Activated CD4-positive, alpha-beta T cell treated with anti-CD3 and anti-CD28 coated beads for 48 hours (primary cell): ENCODE measurements at regions not wholly inside any gene's neighbourhood (a gene's known extent, or its start where the extent isn't known, plus 50 kb on each side); places are given as distances from the start of the nearest gene placed in this dataset.

ENCODE experiments used
- DNase-seq: peaks from one replicate; pipeline ENCODE4 v3.0.0-alpha.2; 2020

DNA sequence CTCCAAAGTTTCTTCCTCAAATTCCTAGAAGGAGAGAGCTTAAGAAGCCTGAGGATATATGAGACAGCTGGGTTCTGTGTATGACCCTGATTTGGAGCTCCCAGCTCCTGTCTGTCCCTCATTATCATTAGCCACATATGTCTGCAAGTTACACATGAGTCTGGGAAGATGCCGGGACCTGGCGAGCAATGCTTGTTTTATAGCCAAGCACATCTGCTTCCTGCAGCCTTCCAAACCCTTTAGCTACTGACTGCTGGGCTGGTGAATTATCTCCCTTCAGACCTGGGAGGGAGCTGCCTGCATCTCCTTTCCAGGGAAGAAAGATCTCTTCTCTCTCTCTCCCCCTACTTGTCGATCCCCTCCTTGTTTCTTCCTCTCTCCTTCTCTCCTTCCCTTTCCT, 556.7 kb upstream of the BOD1L1 start:
- DNase-seq = no peak

DNA sequence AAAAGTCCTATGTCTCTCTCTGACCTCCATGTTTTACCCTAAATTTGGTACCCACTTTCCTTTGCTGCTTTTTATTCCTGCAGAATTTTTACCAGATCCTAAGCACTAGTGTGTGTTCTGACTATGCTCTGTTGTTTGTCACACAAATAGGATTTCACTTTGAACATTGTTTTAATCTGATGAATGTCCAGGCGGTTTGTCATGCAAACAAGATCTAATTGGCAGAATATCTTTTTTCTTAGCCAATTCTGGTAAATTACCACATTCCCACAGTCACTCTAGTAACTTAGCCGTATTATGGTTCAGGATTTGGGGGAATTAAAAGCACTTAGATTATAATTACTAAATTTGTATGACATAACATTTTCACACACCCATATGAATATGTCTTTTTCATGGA, 557.2 kb upstream of the BOD1L1 start:
- DNase-seq = no peak

DNA sequence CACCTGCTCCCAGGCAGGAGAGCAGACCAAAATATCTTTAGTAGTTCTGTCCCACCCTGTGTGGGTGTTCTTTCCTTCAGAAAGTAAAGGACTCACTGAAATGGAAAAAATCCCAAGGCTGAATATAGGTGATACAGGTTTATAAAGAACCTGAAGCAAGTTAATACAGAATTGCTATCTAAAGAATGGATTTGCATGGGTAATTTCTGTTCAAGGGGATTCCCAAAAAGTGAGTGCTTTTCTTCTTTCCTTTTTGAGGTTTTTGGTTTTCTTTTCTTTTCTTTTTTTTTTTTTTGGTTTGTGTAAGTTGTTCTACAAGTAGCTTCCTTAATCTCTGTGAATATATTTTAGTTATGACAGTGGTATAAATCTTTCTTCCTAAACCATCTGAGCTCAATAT, 560.7 kb upstream of the BOD1L1 start:
- no peak for DNase-seq

DNA sequence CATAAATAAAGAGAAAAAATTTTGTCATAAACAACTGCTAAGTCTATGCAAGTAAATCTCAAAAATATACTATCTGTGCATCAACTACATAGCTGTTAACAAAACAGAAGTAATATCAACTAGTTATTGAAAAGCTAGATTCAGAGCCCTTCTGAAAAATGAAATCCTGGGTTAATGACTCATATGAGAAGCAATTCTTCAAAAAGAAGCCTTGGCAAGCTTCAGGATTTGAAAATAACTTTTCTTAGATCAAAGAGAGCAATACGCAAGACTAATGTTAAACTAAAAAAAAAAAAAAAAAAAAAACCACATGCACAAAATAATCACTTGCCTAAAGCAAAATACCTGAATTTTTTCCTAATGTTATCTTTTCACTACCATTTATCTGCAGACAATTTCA, 566.1 kb upstream of the BOD1L1 start:
- no peak for DNase-seq

DNA sequence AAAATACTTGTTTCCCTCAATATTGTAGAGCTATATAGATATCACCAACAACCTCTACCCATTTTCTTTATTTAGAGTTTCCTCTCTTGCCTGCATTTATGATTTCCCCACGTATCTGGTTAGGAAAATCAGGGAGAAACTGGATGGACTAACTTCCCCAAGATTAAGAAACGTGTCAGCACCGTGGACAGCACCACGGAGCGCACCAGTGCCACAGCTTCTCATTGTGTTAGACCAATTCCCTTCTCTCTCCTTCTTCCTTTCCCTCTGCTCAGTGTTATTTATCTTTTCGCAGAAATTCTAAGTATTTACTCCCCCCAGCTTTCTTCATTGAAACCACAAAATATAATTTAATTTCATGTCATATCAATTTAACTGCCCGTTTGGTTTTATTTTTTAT, 568.6 kb upstream of the BOD1L1 start:
- peak; percentile 19 for DNase-seq

DNA sequence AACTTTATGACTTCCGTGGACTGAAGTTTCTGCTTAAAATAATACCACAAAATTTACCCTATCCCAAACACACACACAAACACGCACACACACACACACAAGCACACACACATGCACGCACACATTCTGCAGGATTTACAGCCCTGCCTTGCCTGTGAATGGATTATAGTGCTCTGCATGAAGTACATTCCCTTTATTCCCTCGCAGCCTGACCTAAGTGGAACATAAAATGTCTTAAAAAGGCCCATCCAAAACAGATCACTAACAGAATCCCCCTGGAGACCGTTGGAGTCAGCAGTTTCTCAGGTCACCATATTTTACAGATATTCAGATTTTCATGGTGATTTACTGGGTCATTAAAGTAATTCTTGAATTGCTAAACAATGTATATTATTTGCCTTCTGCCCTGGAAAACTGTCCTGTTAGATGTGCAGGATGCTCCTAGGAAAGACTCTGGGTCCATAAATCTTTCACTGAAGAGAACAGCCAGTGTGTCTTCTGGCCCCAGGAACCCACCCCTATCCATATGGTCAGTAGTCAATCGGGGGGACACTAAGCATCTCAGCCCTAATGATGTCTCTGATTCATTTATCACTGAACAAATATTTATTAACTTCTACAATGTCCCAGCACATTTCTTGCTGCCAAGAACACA, 587.7 kb upstream of the BOD1L1 start:
- DNase-seq = no peak

DNA sequence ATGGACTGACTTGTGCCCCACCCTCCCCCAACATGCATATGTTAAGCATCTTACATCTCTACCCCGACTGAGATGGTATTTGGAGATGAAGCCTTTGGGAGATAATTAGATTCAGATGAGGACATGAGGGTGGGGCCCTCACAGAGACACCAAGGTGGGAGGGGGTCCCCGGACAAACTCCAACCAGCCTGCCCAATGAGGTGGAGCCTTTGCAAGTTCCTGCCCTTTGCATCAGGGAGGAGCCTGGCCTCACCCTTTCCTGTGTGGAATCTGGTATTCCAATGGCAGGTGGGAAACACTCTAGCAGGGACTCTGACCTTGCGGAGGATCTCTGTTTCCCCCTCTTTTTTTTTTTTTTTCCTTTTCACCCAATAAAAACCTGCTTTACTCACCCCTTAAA, 589.9 kb upstream of the BOD1L1 start:
- DNase-seq = no peak

DNA sequence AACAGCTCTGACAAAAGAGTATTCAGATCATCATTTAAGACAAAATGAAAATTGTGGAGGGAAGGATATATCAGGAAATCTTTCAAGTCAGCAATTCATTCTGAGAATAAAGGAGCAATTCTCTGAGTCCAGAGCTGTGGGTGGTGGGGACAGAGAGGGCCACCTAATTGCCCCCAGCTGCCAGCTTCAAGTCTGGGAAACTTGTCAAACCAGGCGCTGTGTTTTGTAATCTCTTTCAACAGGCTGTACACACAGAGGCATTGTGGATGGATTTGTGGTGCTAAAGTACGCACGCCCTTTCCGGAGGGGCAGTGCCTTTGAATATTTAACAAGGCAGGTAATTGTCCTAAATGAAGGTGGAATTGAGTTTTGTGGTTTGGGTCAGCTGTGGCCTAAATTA, 591.1 kb upstream of the BOD1L1 start:
- no peak for DNase-seq

DNA sequence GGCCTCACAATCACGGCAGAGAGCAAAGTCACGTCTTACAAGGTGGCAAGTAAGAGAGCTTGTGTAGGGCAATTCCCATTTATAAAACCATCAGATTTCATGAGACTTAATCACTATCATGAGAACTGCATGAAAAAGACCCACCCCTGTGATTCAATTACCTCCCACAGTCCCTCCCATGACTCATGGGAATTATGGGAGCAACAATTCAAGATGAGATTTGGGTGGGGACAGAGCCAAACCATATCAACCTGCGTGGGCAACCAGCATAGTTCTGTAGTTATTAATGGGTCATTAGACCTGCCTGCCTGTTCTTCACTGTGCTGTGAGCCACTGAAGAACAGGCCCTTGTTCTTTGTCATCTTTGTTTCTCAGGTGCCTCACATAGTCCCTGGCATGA, 593.7 kb upstream of the BOD1L1 start:
- no peak for DNase-seq

DNA sequence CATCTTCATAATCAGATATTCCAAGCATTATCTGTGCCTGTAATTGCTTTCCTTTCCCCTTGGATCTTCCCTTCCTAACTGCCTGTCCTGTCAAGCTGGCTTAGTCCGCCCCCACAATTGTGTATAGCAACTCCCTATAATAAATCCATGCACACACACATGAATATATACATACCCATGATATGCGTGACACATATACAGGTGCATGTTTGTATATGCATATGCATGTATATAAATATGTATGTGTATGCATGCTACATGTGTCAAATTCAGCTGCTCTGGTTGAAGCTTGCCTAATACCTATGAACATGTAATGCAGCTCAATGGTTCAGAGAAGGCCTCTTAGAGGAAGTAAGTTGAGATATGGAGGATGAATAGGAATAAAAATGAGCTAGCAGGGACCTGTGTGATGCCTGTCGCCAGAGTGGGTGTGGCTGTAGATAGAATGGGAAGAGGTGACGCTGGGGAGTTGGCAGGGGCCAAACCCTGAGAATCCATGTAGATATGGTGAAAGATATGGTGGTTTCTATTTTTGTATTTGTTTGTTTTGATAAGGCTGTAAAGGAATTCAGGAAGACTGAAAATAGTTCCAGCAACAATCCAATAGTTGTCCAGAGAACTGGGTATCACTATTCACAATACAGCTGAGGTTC, 595.0 kb upstream of the BOD1L1 start:
- DNase-seq = no peak

DNA sequence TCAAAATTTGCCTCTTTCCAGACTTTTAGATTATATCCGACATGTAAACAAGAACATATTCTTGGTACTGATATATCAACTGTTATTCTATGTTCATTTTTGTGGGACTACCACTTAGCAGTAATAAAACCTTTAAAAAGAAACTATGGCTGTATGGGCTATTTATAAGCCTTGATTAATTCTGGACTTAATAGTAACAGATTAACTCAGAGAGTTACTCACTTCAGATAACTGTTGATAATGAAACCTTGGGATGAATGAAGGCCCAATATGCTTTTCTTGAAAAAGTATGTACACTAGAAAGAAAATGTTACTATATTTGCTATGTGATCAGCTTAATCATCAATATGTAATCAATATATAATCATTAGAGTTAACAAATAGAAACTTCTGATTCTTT, 595.9 kb upstream of the BOD1L1 start:
- no peak for DNase-seq

DNA sequence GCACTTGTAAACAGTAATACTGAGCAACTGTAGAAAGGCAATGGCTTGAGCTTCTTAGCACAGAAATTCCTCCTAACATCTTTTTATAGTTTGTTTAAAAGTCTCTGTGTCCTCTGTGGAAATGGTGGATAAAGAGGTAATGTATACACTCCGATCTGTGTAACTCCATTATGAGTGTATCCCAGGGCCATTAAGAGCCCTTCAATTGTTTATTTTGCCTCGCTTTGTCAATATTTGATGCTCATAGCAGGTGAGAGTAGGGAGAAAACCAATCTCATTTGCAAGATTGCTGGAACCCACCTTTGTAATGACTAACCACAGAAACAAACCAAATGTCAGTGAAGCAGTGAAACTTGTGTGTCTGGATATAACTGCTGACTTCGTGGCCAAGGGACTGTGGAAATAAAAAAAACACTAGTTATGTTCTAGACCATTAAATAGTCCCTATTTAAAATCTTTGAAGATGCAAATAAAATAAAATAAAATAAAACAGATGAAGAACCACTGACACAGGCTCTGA, 598.2 kb upstream of the BOD1L1 start:
- no peak for DNase-seq

DNA sequence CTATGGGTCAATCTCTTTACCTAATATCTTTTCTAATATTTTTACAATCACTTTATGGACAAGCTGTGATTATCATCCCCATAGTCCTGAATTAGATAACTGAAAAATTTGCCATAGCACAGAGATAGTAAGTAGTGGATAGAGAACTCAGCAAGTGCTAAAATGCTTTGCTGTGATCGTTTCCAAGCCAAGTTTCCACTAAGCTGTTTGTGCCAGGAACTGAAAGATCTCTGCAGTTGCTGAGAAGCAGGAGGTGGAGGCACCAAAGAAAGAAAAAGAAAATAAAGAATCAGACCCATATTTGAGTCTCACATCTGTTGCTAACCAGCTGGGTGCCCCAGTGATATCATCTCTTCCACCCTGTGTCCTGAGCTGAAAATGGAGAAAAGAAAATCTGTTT, 605.6 kb upstream of the BOD1L1 start:
- DNase-seq = no peak

DNA sequence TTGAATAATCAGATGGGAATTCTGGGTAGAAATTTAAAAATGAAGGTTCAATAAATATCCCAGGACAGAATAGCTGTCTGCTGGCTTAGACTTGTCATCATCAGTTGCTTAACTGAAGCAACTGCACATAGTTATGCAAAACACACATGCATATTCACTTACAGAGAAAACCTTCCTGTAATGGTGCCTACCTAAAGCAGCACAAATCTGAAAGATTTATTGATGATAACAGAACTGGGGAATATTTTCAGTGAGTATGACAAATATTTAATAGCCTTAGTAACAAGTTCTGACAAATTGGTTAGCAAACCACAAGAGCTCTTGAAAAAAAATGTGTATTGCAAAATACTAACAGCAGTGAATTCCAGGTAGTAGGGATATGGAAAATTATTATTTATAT, 606.8 kb upstream of the BOD1L1 start:
- DNase-seq = no peak

DNA sequence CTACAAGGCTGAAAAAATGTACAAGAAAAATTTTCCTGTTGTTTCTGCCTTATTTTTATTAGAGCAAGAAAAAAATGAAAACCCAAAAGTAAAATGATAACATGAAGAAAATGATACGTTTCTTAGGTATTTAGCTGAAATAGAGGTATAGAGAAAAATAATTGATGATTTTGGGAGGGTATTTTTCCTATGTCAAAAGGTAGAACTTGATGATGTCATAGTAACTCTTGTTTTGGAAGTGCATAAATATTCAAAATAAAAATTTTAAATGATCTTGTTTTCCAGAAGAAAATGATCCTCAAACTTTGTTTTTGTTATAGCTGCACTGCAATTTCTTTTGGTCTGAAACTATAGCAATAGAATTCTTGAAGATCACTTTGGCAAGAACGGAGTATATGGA, 608.8 kb upstream of the BOD1L1 start:
- no peak for DNase-seq

DNA sequence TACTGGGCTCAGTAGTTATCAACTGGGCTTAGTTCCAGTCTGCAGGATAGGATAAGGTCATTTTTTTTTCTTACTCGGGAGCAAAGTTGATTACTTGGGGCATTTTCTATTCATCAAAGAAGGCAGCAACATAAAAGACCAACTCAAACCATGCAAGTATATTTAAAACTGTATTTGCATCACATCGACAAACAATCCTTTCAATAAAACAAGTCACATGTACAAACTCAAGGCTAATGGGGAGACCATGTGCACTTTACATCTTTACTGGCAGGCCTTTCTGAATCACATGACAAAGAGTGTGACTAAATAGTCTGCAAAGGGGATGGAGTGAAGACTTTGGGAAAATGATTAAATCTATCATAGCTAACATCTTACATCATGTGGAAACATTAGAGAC, 610.4 kb upstream of the BOD1L1 start:
- DNase-seq = no peak

DNA sequence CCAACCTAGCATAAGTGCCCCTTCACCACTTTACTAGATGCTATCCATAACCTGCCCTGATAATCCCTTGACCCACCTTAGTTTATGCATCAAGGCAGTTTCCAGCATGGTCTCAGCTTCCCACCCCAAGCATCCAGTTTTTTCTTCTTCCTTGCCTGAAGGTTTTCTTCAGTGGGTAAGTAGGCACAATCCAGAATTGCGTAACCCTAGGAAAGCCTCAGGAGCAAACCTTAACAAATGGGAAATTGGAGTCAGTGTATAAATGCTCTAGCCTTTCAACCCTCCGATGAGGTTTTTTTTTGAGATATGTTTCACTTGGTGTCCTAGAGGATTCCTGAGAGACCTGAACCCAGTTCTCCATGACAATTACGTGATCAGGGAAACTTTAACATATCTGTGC, 614.0 kb upstream of the BOD1L1 start:
- no peak for DNase-seq

DNA sequence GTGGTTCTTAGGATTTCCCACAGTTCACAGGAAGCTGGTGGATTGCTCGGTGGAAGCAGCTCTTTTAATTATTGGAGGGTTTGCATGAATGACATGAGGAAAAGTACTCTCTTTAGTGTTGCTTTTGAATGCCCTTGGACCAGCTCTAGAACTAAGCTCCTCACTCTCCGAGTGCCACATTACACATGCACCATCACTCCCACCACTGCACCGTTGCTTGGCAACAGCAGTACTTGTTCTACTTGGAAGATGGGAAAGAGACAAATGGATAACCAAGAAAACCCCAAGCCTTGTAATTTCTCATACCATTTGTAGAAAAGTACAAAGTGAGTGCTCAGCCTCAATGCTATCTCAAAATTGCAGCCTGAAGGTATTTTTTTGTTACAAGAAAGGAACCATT, 620.2 kb upstream of the BOD1L1 start:
- DNase-seq = no peak

DNA sequence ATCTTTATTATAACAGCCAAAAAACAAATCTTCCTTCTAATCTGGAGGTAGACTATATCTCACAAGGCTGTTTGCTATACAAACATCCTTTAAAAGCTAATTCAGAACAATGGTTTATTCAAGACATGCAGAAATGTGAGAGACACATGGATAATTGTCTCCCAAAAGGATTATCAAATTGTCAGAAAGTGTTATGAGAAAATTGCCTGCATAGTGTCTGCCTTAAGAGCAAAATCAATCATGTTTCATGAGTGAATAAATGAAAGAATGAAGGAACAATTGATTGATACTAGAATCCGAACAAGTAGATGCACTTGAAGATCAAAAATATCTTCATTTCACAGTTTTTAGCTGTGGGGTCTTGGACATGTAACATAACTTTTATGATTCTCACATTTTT, 621.7 kb upstream of the BOD1L1 start:
- DNase-seq = no peak

DNA sequence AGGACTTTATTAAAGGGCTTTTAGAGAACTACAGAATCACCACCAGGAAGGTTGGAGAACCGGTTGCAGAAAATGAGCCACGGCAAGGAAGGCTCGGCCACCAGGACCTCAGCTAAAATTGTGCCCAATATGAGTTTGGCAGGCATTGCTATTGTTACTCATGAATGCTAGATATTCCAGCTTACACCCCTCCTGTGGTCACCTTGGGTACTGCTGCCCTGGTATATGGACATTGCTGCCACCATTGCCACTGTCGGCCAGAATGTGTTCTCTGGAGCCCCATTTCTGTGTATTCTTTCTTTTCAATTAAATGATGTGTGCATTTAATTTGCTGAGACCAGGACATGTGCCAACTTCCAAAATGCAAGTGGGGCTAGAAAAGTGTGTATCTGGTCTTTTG, 626.7 kb upstream of the BOD1L1 start:
- DNase-seq = peak; percentile 39

DNA sequence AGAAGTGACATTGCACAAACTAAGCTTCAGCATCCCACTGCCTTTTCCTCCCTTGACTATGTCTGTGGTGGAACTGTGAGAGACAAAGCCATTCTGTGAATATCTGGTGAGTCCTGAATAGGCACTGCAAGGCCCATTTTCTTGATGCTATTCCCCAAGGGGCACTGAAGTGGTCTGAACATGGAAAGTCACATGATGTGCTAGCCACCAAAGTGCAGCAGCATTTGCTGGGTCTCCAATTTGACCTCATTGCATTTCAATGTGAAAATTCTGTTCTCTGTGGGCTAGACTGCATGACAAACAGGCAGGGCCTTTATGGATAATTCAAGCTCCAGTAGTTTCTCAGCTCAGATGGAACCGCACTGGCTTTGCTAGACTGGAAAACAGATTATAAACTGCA, 627.4 kb upstream of the BOD1L1 start:
- DNase-seq = no peak

DNA sequence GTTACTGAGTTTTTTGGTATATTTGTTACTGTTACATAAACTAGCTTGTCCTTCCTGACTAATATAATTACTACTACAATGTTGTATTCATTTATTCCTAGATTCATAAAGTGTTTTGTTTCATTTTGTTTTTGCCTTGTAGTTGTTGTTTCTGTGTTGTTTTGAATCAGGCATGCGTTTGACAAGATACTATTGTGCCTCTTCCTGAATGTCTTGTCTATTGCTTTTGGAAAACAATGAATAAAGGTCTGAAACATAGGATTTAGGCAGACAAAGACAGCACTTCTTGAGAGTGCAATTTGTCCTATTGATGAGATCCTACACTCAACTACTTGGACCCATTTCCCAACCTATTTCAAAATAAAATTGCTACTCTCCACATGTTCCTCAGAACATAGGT, 630.4 kb upstream of the BOD1L1 start:
- DNase-seq = no peak

DNA sequence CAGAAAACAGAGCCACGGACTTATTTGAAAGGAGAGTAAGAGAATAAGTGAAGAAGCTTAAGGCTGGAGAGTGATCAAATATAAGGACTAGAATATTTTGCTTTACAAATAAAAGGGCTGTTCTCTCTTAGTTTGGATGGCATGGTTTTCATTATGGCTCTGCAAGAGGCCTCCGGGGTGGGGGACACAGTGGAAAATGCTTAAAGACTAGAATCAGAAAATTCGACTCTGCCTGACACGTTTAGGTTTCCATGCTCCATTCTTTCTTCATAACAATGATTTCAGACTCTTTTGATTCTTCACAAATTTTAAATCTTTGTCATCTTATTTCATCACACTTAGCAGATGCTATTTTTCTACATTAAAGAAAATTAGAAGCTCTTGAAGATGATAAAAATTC, 632.4 kb upstream of the BOD1L1 start:
- no peak for DNase-seq

DNA sequence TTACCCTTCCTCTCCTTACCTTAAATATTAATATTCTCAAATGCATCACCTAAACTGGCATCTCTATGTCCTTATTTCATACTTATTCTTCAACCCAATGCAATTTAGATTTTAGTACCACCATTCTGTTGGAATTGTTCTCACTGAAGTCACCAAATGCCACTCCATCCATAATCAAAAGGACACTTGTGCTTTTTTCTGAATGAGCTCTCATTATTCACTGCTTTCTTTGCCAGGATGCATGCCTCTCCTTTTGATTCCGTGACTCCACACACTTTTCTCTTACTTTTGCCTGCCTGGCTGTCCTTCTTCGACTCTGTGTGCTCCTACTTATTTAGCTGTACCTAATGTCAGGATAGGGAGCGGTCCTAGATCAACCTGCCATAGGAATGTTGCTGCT, 633.1 kb upstream of the BOD1L1 start:
- DNase-seq = no peak

DNA sequence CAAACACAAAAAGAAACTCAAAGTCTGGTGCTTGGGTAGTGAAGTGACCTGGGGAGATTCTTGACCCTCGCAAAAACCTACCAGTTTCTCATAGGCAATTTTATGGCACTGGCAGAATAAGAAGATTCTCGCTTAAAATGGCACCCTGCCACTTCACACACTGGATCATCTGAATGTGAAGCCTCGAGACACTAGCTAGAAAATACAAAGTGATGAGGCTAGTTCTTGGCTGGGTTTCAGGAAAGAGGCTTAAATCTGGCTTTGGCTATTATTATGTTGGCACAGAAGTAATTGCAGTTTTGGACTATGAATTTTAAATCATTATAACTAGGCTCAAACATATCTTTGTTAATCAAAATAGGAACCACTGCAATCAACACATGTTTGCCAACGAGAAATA, 634.7 kb upstream of the BOD1L1 start:
- no peak for DNase-seq
